BLaER1 treated with 17β-estradiol and CSF1 and Interleukin-3, amounts not matched to agents 10 nM and 100 nM (cell line): ENCODE measurements at regions not wholly inside any gene's neighbourhood (a gene's known extent, or its start where the extent isn't known, plus 50 kb on each side); places are given as distances from the start of the nearest gene placed in this dataset.

Source experiments
- H3K27ac ChIP-seq, 11 experiments: shearing (Covaris generic); formaldehyde crosslinking; 2 replicates each; pipeline ENCODE4 v1.8.1; 2022
- H3K27me3 ChIP-seq, 11 experiments: shearing (Covaris generic); formaldehyde crosslinking; 2 replicates each; pipeline ENCODE4 v1.8.1; 2022
- H3K36me3 ChIP-seq, 11 experiments: shearing (Covaris generic); formaldehyde crosslinking; 2 replicates each; pipeline ENCODE4 v1.8.1; 2022
- H3K4me1 ChIP-seq, 10 experiments: shearing (Covaris generic); formaldehyde crosslinking; 2 replicates each; pipeline ENCODE4 v1.8.1; 2022
- H3K4me2 ChIP-seq, 11 experiments: shearing (Covaris generic); formaldehyde crosslinking; 2 replicates each; pipeline ENCODE4 v1.8.1; 2022
- H3K4me3 ChIP-seq, 10 experiments: shearing (Covaris generic); formaldehyde crosslinking; 2 replicates each; pipeline ENCODE4 v1.8.1; 2022
- H3K9ac ChIP-seq, 11 experiments: shearing (Covaris generic); formaldehyde crosslinking; 2 replicates each; pipeline ENCODE4 v1.8.1; 2022
- H3K9me3 ChIP-seq, 11 experiments: shearing (Covaris generic); formaldehyde crosslinking; replicated peaks in 1 of 11; 2 replicates each; pipeline ENCODE4 v1.8.1; 2022
- H4K20me1 ChIP-seq, 11 experiments: shearing (Covaris generic); formaldehyde crosslinking; 2 replicates each; pipeline ENCODE4 v1.8.1; 2022
- Cebpa-rat ChIP-seq, 11 experiments: shearing (Covaris generic); IDR thresholded peaks; 2 replicates each; pipeline ENCODE4 v1.8.1; 2022

- peaks cover 0 to 7% (median under 1%) of the 10 kb centered on the region in 11 experiments; a peak in 6 of 22 replicates for H3K9me3 ChIP-seq
- H3K27me3 ChIP-seq, result no peaks in the 10 kb centered on the region
- H3K9ac ChIP-seq, result no peak overlapping the region
- no peak overlapping the region for H3K4me2 ChIP-seq
- no peaks in the 10 kb centered on the region for H3K36me3 ChIP-seq
- H3K4me3 ChIP-seq, result no peak overlapping the region
- H3K27ac ChIP-seq, result no peak overlapping the region
- H3K4me1 ChIP-seq, result peaks cover 0 to 20% (median 5%) of the 10 kb centered on the region in 10 experiments; a peak in 11 of 20 replicates
- H4K20me1 ChIP-seq, result no peaks in the 10 kb centered on the region
- TF ChIP-seq Cebpa-rat (IDR thresholded peaks at IDR 0.05), result no peak
Observed at GRCh38 chr11:70786021-70786665, 387.8 kb downstream of the CTTN start.

DNA sequence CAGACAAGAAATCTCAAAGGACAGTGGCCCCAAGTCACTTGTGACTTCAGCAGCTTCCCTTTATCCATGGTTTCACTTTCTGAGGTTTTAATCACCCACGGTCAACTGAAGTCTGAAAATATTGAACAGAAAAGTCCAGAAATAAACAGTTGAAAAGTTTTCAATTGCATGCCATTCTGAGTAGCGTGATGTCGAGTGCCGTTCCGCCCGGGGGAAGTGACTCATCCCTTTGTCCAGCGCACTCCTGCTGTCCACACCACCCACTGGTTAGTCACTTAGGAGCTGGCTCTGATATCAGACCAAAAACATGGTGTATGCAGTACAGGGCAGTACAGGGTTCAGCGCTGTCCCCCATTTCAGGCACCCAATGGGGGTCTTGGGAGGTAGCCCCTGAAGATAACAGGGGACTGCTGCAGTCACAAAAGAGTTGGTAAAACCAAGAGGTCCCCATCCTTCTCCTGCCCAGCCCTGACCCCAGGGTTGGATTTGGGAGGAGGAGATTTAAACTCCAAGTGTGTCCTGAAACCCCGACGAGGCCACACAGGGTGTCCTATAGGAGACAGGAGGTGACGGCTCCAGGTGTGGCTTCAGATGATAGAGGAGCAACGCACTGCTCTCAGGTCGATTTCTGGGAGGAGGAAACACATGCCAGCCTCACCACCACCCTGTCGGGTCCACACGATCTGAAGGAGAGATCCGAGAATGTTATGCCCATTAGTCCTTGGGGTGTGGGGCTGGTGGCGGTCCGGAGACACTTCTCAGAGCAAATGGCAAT, 390.1 kb downstream of the CTTN start:
- H3K4me1 ChIP-seq, result peaks cover 0 to 19% (median 2%) of the 10 kb centered on the region in 10 experiments; a peak in 9 of 20 replicates
- no peaks in the 10 kb centered on the region for H4K20me1 ChIP-seq
- no peaks in the 10 kb centered on the region for H3K36me3 ChIP-seq
- no peak overlapping the region for H3K9ac ChIP-seq
- H3K27me3 ChIP-seq, result no peaks in the 10 kb centered on the region
- peak overlapping the region in 3 of 11 experiments; percentile 47 to 81 (median 50); a peak in 6 of 22 replicates for H3K4me2 ChIP-seq
- no peak for TF ChIP-seq Cebpa-rat (IDR thresholded peaks at IDR 0.05)
- H3K27ac ChIP-seq, result no peak overlapping the region
- no peak overlapping the region for H3K4me3 ChIP-seq
- H3K9me3 ChIP-seq, result peaks cover 16 to 30% (median 24%) of the 10 kb centered on the region in 11 experiments

DNA sequence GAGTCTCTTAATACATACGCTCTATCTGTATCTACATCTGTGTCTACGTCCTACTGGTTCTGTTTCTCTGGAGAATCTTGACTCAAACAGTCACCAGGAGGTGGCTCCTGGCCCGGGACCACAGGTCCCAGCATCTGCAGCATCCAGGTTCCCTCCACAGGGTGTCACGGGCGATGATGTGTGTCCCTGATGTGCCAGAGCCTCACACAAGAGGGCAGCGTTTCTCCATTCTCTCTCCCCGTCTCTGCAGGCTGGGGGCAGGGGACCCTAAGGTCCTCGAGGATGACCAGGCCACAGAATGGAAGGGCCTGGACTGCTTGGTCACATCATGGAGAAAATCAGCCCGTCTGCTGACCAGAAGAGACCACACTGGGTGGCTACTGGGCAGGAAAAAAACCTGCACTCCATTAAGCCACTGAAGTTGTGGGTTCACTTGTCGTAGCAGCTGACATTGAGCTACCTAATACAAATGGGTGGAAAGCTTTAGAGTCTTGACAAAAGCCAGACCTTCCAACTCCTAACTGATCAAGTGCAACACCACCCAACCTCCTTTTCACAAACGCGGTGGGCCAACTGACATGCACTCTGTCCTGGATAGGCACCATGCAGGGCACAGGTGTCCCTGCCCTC, 392.5 kb downstream of the CTTN start:
- Histone ChIP-seq H4K20me1 (no peaks in the 10 kb centered on the region), H3K9ac (no peak overlapping the region), H3K36me3 (no peaks in the 10 kb centered on the region), H3K4me1 (peaks cover 0 to 19% (median 0%) of the 10 kb centered on the region in 10 experiments; a peak in 7 of 20 replicates), H3K4me3 (no peak overlapping the region), H3K27me3 (no peaks in the 10 kb centered on the region), H3K9me3 (peaks cover 28 to 53% (median 41%) of the 10 kb centered on the region in 11 experiments), H3K27ac (no peak overlapping the region), H3K4me2 (no peak overlapping the region)
- no peak for TF ChIP-seq Cebpa-rat (IDR thresholded peaks at IDR 0.05)

GRCh38 chr11:70796648-70797227, 398.4 kb downstream of the CTTN start:
- H3K4me3 ChIP-seq, result no peak overlapping the region

DNA sequence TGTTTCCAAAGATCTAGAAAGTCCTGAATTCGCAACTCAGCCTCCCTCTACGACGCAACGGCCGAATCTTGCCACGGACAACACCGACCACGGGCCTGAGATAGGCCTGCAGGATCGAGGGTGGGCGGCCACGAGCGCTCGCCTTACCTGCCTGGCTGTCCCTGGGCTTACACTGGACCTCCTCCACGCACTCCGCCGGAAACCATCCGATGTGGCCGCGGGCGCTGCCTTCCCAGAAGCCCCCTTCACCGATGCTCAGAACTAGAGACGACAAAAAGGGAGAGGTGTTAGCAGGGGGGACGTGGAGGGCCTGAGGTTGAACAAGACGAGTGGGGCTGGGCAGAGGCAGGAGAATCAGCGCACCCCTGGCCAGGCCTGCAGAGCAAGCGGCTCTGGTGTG, 400.0 kb downstream of the CTTN start:
- Histone ChIP-seq H3K4me3 (no peak overlapping the region), H3K36me3 (no peaks in the 10 kb centered on the region), H3K27ac (no peak overlapping the region), H3K4me1 (no peaks in the 10 kb centered on the region), H3K27me3 (no peaks in the 10 kb centered on the region), H3K4me2 (no peak overlapping the region), H4K20me1 (no peaks in the 10 kb centered on the region), H3K9me3 (peaks cover 10 to 41% (median 31%) of the 10 kb centered on the region in 11 experiments), H3K9ac (no peak overlapping the region)
- TF ChIP-seq Cebpa-rat (IDR thresholded peaks at IDR 0.05), result no peak

More at GRCh38 chr11:70796648-70797227, 398.4 kb downstream of the CTTN start:
- Histone ChIP-seq H3K4me2 (no peak overlapping the region), H3K9ac (no peak overlapping the region), H3K36me3 (no peaks in the 10 kb centered on the region), H3K27ac (no peak overlapping the region), H3K9me3 (peaks cover 26 to 51% (median 46%) of the 10 kb centered on the region in 11 experiments), H3K27me3 (no peaks in the 10 kb centered on the region), H3K4me1 (no peaks in the 10 kb centered on the region), H4K20me1 (no peaks in the 10 kb centered on the region)
- TF ChIP-seq Cebpa-rat (IDR thresholded peaks at IDR 0.05), result no peak

DNA sequence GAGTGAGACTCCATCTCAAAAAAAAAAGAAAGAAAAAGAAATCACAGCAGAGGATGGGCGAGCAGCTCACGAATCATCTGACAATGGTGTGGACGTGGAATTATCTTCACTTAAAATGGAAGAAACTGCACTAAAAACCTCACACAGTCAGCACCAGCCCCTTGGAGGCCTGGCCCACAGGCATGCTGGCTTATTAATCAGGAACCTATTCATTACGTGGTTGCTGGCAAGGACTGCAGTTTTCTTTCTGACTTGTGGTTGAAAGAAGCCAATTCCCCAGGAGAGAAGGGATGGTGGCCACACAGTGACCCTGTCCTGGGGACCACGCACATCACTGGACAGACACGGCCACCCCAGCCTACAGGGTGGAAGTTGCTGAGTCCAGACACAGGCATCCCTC, 401.1 kb downstream of the CTTN start:
- H3K9ac ChIP-seq, result no peak overlapping the region
- H3K4me1 ChIP-seq, result no peaks in the 10 kb centered on the region
- H4K20me1 ChIP-seq, result no peaks in the 10 kb centered on the region
- H3K4me2 ChIP-seq, result no peak overlapping the region
- no peak for TF ChIP-seq Cebpa-rat (IDR thresholded peaks at IDR 0.05)
- H3K9me3 ChIP-seq, result peaks cover 0 to 30% (median 20%) of the 10 kb centered on the region in 11 experiments; a peak in 19 of 22 replicates
- no peak overlapping the region for H3K4me3 ChIP-seq
- no peaks in the 10 kb centered on the region for H3K36me3 ChIP-seq
- H3K27ac ChIP-seq, result no peak overlapping the region
- no peaks in the 10 kb centered on the region for H3K27me3 ChIP-seq

DNA sequence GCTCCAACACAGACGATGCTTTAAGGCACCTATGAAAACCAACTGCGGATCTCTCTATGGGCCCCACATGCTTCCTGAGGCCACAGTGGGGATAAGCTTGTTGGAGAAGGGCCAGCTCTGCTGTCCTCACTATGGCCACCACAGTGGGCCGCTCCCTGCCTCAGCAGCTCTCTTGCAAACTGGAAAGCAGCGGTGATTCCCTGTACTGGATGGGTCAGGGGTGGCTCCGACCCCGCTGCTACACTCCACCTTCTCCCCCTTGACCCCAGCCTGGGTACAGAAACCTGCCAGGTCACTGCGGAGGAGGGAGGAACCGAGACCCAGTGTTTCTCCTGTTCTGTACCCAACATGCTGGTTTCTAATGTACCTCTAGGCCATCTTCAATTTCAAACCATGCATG, 403.9 kb downstream of the CTTN start:
- no peak overlapping the region for H3K4me2 ChIP-seq
- no peaks in the 10 kb centered on the region for H4K20me1 ChIP-seq
- no peaks in the 10 kb centered on the region for H3K27me3 ChIP-seq
- no peak overlapping the region for H3K27ac ChIP-seq
- no peaks in the 10 kb centered on the region for H3K4me1 ChIP-seq
- no peak overlapping the region for H3K9ac ChIP-seq
- no peaks in the 10 kb centered on the region for H3K36me3 ChIP-seq
- H3K9me3 ChIP-seq, result 0 out of 22 replicates have a peak, but pooled peaks cover 0 to 5% (median 0%) of the 10 kb centered on the region in 11 experiments
- TF ChIP-seq Cebpa-rat (IDR thresholded peaks at IDR 0.05), result no peak
- no peak overlapping the region for H3K4me3 ChIP-seq

DNA sequence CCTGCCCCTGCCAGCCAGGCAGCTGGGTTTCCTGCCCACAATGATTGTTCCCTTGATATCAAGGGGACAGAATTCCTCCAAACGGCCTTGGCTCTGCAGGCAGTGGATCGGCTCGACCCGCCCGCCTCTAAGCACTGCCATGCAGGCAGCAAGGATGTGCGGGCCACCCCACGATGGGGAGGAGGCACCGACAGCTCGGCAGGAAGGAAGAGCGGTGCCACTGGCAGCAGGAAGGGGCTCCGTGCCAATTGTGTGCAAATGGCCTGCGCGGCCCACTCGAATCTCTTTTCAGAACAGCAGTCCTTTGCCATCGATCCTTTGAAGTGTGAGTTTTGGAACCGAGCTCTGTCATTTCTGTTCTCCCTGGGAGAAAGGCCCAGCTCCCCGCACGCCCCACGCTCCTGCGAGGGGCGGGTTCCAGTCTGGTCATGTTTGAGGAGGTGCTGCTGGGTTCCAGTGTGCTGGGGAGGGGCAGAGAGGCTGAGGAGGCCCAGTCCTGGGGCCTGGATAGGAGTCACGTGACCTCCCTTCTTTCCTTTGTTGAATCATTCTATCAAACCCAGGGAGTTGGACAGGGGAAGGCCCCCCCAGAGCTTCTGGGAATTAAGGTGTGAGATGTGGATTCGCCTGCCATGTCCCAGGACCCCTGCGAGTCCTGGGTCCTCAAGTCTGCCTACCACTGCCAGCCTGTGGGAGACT, 406.0 kb downstream of the CTTN start:
- no peaks in the 10 kb centered on the region for H3K36me3 ChIP-seq
- H3K27ac ChIP-seq, result no peak overlapping the region

More for the DNA sequence above, 406.0 kb downstream of the CTTN start:
- no peak overlapping the region for H3K9ac ChIP-seq
- no peak overlapping the region for H3K4me3 ChIP-seq
- no peaks in the 10 kb centered on the region for H4K20me1 ChIP-seq
- no peak for TF ChIP-seq Cebpa-rat (IDR thresholded peaks at IDR 0.05)
- H3K4me2 ChIP-seq, result no peak overlapping the region
- H3K4me1 ChIP-seq, result no peaks in the 10 kb centered on the region
- no peaks in the 10 kb centered on the region for H3K27me3 ChIP-seq
- H3K9me3 ChIP-seq, result 0 out of 22 replicates have a peak, but pooled peaks cover 0 to 5% (median 0%) of the 10 kb centered on the region in 11 experiments
